A673 (cell line): ENCODE measurements at regions not wholly inside any gene's neighbourhood (a gene's known extent, or its start where the extent isn't known, plus 50 kb on each side); places are given as distances from the start of the nearest gene placed in this dataset.

ENCODE experiments used
- CTCF ChIP-seq: fragments of 300-800, 200-600 bp; sonication (generic); conservative IDR thresholded peaks from 2 replicates; pipeline ENCODE4 v1.5.1; 2017; ENCODE audit warnings: low read depth, mild to moderate bottlenecking, antibody characterized with exemption, low read length, moderate library complexity, mixed read lengths
- EZH2 ChIP-seq: fragments of 200-600 bp; sonication (generic); IDR thresholded peaks from 2 replicates; pipeline ENCODE4 v1.6.1; 2017; ENCODE audit warnings: borderline replicate concordance, low read depth, mild to moderate bottlenecking, mixed read lengths, antibody characterized with exemption, low read length; ENCODE audit not compliant: poor library complexity, severe bottlenecking

GRCh38 chr2:114316532-114317300 is 125.7 kb upstream of the DPP10 start:
- TF ChIP-seq CTCF: no peak
- no peak for TF ChIP-seq EZH2
